GM12878 (cell line): ENCODE measurements at regions not wholly inside any gene's neighbourhood (a gene's known extent, or its start where the extent isn't known, plus 50 kb on each side); places are given as distances from the start of the nearest gene placed in this dataset.

Experiments
- ATAC-seq: fragments of 200-7000 bp; cut with Tn5 transposase; 3 replicates; pipeline ENCODE4 v1.9.1; 2020; ENCODE audit warnings: mild to moderate bottlenecking, moderate library complexity
- BruUV-seq: library from RNA; stranded (reverse); fragments of 400-500 nt; replicated peaks from 2 replicates; lab custom pipeline; 2021; lab: Mats Ljungman, UMichigan
- CTCF ChIA-PET: fragments of 300-600 bp; sonication (Branson Sonifier 250); formaldehyde crosslinking; extraction: SDS; loops from one replicate; lab custom pipeline; 2021; ENCODE audit warnings: inconsistent platforms; lab: Yijun Ruan, JAX
- POLR2A ChIA-PET: fragments of 350-600 bp; formaldehyde crosslinking; extraction: SDS; loops from one replicate; lab custom pipeline; 2021; ENCODE audit warnings: inconsistent platforms; lab: Charles Lee
- RAD21 ChIA-PET: fragments of 300-600 bp; sonication (Branson Sonifier 250); formaldehyde crosslinking; loops from one replicate; lab custom pipeline; 2023; ENCODE audit warnings: antibody characterized with exemption; ENCODE audit not compliant: unreplicated experiment; lab: Charles Lee
- SMC1A ChIA-PET: fragments of 300-600 bp; sonication (Branson Sonifier 250); formaldehyde crosslinking; loops from one replicate; lab custom pipeline; 2023; ENCODE audit not compliant: unreplicated experiment, uncharacterized antibody; lab: Charles Lee
- DNase-seq: peaks from one replicate; pipeline ENCODE4 v3.0.0-alpha.2; 2011; ENCODE audit warnings: low read depth, low spot score
- FAIRE-seq: peaks from 3 replicates; lab custom pipeline; 2011; peaks lifted over from hg19 to GRCh38; lab: Jason Lieb, UNC
- H2AFZ ChIP-seq: 2 replicates; pipeline ENCODE4 v1.6.0; 2011; ENCODE audit warnings: low read depth, low read length, control low read depth; ENCODE audit not compliant: control insufficient read depth
- H3K27ac ChIP-seq: 2 replicates; pipeline ENCODE4 v1.5.1; 2011; ENCODE audit warnings: control low read depth; ENCODE audit not compliant: control insufficient read depth, insufficient read depth
- H3K27me3 ChIP-seq, 2 experiments: replicated peaks in 1 of 2; 2 replicates each; pipeline versions ENCODE4 v1.6.0 to v1.6.1; 2011; ENCODE audit warnings: low read length in 1 of 2; ENCODE audit not compliant: control insufficient read depth in 2 of 2, insufficient read depth in 2 of 2
- H3K36me3 ChIP-seq, 2 experiments: 2 replicates each; pipeline ENCODE4 v1.5.1; 2011; ENCODE audit warnings: low read length in 1 of 2; ENCODE audit not compliant: control insufficient read depth in 2 of 2, insufficient read depth in 2 of 2
- H3K4me1 ChIP-seq: 2 replicates; pipeline ENCODE4 v1.6.1; 2011; ENCODE audit warnings: mild to moderate bottlenecking, low read length, moderate library complexity, mixed read lengths; ENCODE audit not compliant: control insufficient read depth, insufficient read depth
- H3K4me2 ChIP-seq: 2 replicates; pipeline ENCODE4 v1.6.0; 2011; ENCODE audit warnings: control low read depth; ENCODE audit not compliant: control insufficient read depth, insufficient read depth
- H3K4me3 ChIP-seq: fragments of 200-600 bp; sonication (generic); 2 replicates; pipeline ENCODE4 v1.5.1; 2016
- H3K79me2 ChIP-seq: 2 replicates; pipeline ENCODE4 v1.6.0; 2011; ENCODE audit warnings: low read length; ENCODE audit not compliant: control insufficient read depth, insufficient read depth
- H3K9ac ChIP-seq: 2 replicates; pipeline ENCODE4 v1.8.0; 2011; ENCODE audit warnings: low read length, control low read depth, mixed read lengths; ENCODE audit not compliant: control insufficient read depth, insufficient read depth
- H3K9me3 ChIP-seq: replicated peaks from 3 replicates; pipeline ENCODE4 v1.5.1; 2011; ENCODE audit warnings: mild to moderate bottlenecking, low read length; ENCODE audit not compliant: control insufficient read depth, insufficient read depth
- H4K20me1 ChIP-seq: 2 replicates; pipeline ENCODE4 v1.6.0; 2011; ENCODE audit not compliant: control insufficient read depth, insufficient read depth
- CHD2 ChIP-seq: IDR thresholded peaks from 2 replicates; pipeline ENCODE4 v1.6.1; 2011; ENCODE audit warnings: low read depth, low read length, improper control_type of control experiment, borderline replicate concordance
- HDGF ChIP-seq: fragments of 450-650 bp; IDR thresholded peaks from 2 replicates; pipeline ENCODE4 v1.6.1; 2016; ENCODE audit warnings: antibody characterized with exemption
- IRF5 ChIP-seq: fragments of 450-650 bp; IDR thresholded peaks from 2 replicates; pipeline ENCODE4 v1.6.1; 2017; ENCODE audit warnings: borderline replicate concordance
- MTA2 ChIP-seq: fragments of 450-650 bp; IDR thresholded peaks from 2 replicates; pipeline ENCODE4 v1.6.1; 2016; ENCODE audit warnings: low read depth, mild to moderate bottlenecking, moderate library complexity
- NFYA ChIP-seq: IDR thresholded peaks from 2 replicates; pipeline ENCODE4 v1.6.1; 2011; ENCODE audit warnings: low read depth, mild to moderate bottlenecking, low read length, improper control_type of control experiment, borderline replicate concordance
- NR2F1 ChIP-seq: fragments of 450-650 bp; conservative IDR thresholded peaks from 2 replicates; pipeline ENCODE4 v1.6.1; 2017; ENCODE audit warnings: mild to moderate bottlenecking
- SMAD5 ChIP-seq: IDR thresholded peaks from 2 replicates; pipeline ENCODE4 v1.6.1; 2016; ENCODE audit warnings: antibody characterized with exemption, low read depth
- SRF ChIP-seq, 2 experiments: IDR thresholded peaks; 2 replicates each; pipeline ENCODE4 v1.6.1; 2011; ENCODE audit warnings: low read depth in 2 of 2, low read length in 2 of 2, mild to moderate bottlenecking in 1 of 2, moderate library complexity in 1 of 2
- TARDBP ChIP-seq: IDR thresholded peaks from 2 replicates; pipeline ENCODE4 v1.6.1; 2016; ENCODE audit warnings: borderline replicate concordance
- YBX1 ChIP-seq: fragments of 450-650 bp; IDR thresholded peaks from 2 replicates; pipeline ENCODE4 v1.6.1; 2016; ENCODE audit warnings: antibody characterized with exemption
- ZBED1 ChIP-seq: IDR thresholded peaks from 2 replicates; pipeline ENCODE4 v1.6.1; 2016; ENCODE audit warnings: borderline replicate concordance
- WGBS: methylation state at CpG from one replicate; pipeline ENCODE4 v1.1.6; 2016; ENCODE audit warnings: low lambda C conversion rate; ENCODE audit not compliant: insufficient replicate concordance, insufficient coverage; ENCODE audit errors: missing lambda C conversion rate; 5-methylcytosine and 5-hydroxymethylcytosine counted together
- in situ Hi-C: fragments of 300-500 bp; cut with MboI; formaldehyde crosslinking; loops from 9 replicates; pipeline ENCODE4 v1.14.3; 2018; ENCODE audit warnings: mixed read lengths
- intact Hi-C: fragments of 100-400 bp; cut with micrococcal nuclease; formaldehyde crosslinking; loops from one replicate; pipeline ENCODE4 v1.14.2; 2022; ENCODE audit not compliant: unreplicated experiment
- TF ChIP-seq, protein P1 (sequence below): IDR thresholded peaks from 2 replicates; pipeline ENCODE4 v1.6.1; 2011; ENCODE audit warnings: low read depth, low read length, improper control_type of control experiment, borderline replicate concordance
- TF ChIP-seq, protein P2 (sequence below): fragments of 450-650 bp; IDR thresholded peaks from 2 replicates; pipeline ENCODE4 v1.6.1; 2014; ENCODE audit warnings: mild to moderate bottlenecking
- TF ChIP-seq, protein P3 (sequence below): fragments of 450-650 bp; formaldehyde crosslinking; IDR thresholded peaks from 2 replicates; pipeline ENCODE4 v1.4.0; 2022; ENCODE audit warnings: mild to moderate bottlenecking, moderate library complexity

GRCh38 chr18:25650201-25650941 is 298.4 kb upstream of the ZNF521 start:
- Histone ChIP-seq H3K9ac (no peak overlapping the region), H3K9me3 (no peaks in the 10 kb centered on the region), H3K4me3 (no peak overlapping the region), H3K4me2 (no peak overlapping the region), H3K4me1 (no peaks in the 10 kb centered on the region), H4K20me1 (no peaks in the 10 kb centered on the region), H2AFZ (no peak overlapping the region), H3K27me3 (no peaks in the 10 kb centered on the region; a peak in 1 of 4 replicates), H3K36me3 (no peaks in the 10 kb centered on the region), H3K27ac (no peak overlapping the region), H3K79me2 (no peaks in the 10 kb centered on the region)
- FAIRE-seq (no peak), DNase-seq (no peak), ATAC-seq (peak; percentile 48; the same call in 2 of the 3 replicates)
- intact Hi-C loops (no loop called here), in situ Hi-C loops (no loop called here)
- POLR2A ChIA-PET = no interaction called here
- 9% methylated on average over 4 of the region's 4 CpGs for WGBS
- BruUV-seq = no TSS peak
- RAD21 ChIA-PET = no interaction called here
- SMC1A ChIA-PET = no interaction called here
- CTCF ChIA-PET = interaction anchor here (0.6 kb wide), 1 partner anchor 1147 kb away, joined by 4 read pairs; no protein-coding TSS in a partner anchor
- no peak for TF ChIP-seq ZBED1
- TF ChIP-seq IRF5 = no peak
- TF ChIP-seq, protein P1, sequence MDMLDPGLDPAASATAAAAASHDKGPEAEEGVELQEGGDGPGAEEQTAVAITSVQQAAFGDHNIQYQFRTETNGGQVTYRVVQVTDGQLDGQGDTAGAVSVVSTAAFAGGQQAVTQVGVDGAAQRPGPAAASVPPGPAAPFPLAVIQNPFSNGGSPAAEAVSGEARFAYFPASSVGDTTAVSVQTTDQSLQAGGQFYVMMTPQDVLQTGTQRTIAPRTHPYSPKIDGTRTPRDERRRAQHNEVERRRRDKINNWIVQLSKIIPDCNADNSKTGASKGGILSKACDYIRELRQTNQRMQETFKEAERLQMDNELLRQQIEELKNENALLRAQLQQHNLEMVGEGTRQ = no peak
- TF ChIP-seq HDGF = no peak
- TF ChIP-seq, protein P2, sequence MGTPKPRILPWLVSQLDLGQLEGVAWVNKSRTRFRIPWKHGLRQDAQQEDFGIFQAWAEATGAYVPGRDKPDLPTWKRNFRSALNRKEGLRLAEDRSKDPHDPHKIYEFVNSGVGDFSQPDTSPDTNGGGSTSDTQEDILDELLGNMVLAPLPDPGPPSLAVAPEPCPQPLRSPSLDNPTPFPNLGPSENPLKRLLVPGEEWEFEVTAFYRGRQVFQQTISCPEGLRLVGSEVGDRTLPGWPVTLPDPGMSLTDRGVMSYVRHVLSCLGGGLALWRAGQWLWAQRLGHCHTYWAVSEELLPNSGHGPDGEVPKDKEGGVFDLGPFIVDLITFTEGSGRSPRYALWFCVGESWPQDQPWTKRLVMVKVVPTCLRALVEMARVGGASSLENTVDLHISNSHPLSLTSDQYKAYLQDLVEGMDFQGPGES = no peak
- no peak for TF ChIP-seq CHD2
- no peak for TF ChIP-seq SMAD5
- TF ChIP-seq, protein P3, sequence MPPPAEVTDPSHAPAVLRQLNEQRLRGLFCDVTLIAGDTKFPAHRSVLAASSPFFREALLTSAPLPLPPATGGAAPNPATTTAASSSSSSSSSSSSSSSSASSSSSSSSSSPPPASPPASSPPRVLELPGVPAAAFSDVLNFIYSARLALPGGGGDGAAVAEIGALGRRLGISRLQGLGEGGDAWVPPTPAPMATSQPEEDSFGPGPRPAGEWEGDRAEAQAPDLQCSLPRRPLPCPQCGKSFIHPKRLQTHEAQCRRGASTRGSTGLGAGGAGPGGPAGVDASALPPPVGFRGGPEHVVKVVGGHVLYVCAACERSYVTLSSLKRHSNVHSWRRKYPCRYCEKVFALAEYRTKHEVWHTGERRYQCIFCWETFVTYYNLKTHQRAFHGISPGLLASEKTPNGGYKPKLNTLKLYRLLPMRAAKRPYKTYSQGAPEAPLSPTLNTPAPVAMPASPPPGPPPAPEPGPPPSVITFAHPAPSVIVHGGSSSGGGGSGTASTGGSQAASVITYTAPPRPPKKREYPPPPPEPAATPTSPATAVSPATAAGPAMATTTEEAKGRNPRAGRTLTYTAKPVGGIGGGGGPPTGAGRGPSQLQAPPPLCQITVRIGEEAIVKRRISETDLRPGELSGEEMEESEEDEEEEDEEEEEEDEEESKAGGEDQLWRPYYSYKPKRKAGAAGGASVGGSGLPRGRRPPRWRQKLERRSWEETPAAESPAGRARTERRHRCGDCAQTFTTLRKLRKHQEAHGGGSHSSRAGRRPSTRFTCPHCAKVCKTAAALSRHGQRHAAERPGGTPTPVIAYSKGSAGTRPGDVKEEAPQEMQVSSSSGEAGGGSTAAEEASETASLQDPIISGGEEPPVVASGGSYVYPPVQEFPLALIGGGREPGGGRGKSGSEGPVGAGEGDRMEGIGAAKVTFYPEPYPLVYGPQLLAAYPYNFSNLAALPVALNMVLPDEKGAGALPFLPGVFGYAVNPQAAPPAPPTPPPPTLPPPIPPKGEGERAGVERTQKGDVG (CRISPR knock-in tag) = no peak
- no peak for TF ChIP-seq NR2F1
- no peak for TF ChIP-seq YBX1
- TF ChIP-seq MTA2 = no peak
- TF ChIP-seq NFYA = no peak
- TF ChIP-seq SRF (IDR thresholded peaks at IDR 0.05; ENCODE audit: low read depth in 2 of 2, low read length in 2 of 2) = no peak
- TF ChIP-seq TARDBP = no peak
